ENCODE measurements at regions not wholly inside any gene's neighbourhood (a gene's known extent, or its start where the extent isn't known, plus 50 kb on each side); places are given as distances from the start of the nearest gene placed in this dataset.

DNA sequence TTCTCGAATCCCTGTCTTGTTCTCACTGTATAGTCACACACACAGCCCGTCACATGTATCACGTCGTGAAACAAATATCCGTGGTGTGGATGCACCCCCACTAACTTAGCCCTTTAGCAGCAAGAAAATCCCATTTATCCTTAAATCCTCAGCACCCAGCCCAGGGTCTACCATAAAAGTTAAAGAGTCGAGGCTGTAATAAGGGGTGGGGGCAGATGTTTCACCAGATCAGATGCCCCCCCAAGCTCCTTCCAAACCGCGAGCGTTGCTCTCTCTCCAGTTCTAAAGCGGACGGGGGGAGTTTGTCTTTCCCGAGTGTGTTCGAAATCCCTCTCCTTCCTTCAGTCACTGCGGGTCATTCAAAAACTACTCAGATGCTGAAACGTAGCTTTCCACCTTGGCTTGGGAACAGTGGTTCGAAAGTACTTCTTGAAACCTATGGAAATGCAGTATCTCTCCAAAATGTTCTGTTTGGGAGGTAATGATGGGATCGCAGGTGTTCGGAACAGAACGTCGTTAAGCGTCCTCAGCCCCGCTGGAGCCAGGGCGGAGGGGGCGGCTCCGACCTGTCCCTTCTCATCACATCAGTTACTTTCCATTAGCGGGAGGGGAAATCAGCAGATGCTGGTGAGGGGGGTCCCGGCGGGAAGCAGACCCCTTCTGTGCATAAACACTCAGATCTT is 156.2 kb downstream of the BRD1 start:
- no peak for TF ChIP-seq POLR2A (IDR thresholded peaks at IDR 0.05; ENCODE audit: low read depth, low read length)
- TF ChIP-seq POLR2AphosphoS5 (IDR thresholded peaks at IDR 0.05; ENCODE audit: low read depth, low read length), result no peak

Data from GM12891 (cell line).